Astrocyte of the hippocampus (primary cell): ENCODE measurements at regions not wholly inside any gene's neighbourhood (a gene's known extent, or its start where the extent isn't known, plus 50 kb on each side); places are given as distances from the start of the nearest gene placed in this dataset.
"Not testable (repeated sequence)": the region's sequence is repeated elsewhere in the genome, so short reads cannot be mapped to it uniquely, and the experiment has no call there.

Experiments used
- DNase-seq: peaks from one replicate; pipeline ENCODE4 v3.0.0; 2011; ENCODE audit warnings: low read depth, low spot score

DNA sequence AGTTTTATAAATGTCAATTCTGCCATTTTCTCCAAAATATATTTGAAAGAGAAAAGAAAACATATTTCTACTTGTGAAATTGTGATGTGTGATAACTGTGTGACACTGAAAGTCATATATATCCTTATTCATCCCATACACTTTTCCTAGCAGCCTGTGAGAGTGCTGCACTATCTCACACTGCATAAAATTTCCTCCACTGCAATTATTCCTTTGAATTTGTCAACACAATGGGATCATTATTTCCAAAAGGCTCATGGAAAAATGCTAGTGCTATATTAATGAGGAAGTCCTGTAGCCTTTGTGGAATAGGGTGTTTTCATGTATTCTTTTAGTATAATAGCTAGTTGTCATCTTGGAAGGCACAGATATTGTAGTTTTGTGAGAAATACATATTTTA, 504.1 kb downstream of the RPL10L start:
- no peak for DNase-seq

DNA sequence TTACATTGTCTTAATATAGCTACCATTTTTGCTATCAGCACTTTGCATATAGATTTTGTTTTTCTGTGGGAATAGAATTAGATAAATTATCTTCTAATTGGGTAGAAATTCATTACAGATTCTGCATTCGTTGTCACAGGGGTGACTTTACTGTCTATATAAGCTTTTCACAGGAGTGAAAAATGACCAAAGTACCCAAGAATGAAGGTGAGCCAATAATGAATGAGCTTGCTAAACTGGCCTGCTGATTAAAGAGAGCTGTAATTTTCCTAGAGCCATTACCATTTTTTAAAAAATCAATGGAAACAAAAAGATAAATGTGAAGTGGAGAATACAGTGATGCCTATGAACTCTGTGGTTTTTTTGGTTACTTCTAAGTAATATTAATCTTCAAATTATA, 504.6 kb downstream of the RPL10L start:
- DNase-seq = no peak

DNA sequence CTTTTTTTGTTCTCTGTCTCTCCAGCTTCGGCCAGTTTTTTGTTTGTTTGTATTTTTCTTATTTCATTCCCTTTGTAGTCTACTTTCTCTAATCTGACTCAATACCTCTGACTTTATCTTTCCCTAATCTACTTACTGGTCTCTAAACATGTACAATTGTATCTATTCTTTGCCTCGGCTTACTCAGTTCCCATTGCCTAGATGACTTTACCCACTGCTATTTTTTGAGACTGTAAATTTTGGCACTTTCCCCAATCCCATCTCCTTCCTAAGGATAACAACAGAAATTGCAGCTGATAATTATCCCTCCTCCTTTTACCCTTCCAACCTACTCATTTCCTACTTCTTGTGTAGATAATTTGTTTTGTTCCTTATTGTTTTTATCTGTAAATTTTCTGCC, 511.1 kb downstream of the RPL10L start:
- DNase-seq = peak; percentile 2

DNA sequence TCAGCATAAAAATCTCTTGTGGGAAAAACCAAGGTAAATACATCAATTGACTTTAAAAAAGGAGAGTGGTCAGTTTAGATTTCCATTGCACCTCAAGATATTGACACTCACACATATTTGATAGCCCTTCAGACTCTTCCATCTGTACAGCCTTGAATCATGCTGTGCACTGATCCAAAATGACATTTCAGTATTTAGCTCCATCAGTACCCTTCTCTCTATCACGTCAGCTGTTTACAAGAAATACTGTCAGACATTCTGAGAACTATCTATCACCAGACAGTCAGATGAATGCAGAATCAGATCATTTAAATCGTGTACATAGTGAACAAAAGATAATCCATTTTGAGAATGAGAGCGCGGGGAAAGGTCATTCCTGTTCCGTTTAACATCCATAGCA, 511.9 kb downstream of the RPL10L start:
- DNase-seq = no peak

DNA sequence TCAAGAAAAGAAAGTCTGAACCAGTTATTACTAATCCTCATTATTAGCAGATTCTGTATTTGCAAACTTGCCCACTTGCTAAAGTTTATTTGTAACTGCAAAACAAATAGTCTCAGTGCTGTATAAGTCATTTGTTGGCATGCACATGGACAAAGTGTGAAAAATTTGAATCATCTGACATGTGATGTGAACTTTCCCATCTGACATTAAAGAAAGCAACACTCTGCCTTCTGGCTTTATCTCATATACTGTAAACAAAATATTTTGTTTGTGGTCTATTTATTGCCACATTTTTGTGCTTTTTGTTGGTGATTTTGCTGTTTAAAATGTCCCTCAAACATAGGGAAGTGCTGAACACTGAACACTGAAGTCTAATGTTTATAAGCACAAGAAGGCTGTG, 513.8 kb downstream of the RPL10L start:
- DNase-seq = no peak

DNA sequence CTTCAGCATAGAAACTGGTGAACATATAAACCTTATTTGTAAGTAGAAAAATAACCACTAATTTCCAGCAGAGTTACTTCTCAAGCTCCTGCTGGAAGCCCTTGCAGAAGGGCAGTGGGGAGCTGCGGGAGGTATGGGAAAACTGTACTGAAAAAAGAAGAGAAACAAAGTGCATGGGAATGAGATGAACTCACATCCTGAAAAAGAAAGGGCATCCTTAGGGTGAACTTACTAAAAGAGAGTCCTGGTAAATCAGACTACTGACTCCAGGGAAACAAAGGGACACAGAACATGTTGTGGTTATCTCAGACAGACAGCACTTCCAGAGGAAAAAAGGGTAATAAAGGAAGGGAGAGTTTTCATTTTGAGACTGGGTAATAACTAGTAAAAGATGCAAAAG, 515.1 kb downstream of the RPL10L start:
- no peak for DNase-seq

DNA sequence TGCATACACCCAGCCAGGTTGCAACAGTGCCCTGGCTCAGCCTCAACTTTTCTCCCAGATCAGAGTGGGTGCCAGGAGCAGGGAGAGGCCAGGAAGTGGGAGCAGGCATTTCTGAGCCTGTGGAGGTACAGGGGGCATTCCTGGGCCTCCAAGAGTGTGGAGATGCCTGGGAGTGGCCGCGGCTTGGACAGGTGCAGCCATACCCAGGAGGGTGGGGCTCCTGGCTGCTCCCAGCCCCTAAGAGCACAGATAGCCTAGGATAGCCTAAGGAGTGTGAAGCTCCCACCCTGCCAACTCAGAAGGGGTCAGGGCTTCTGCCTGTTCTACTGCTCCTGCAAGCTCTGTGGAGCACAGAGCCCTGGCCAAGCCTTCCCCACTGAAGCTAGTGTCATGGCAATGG, 543.4 kb downstream of the RPL10L start:
- DNase-seq = no peak

DNA sequence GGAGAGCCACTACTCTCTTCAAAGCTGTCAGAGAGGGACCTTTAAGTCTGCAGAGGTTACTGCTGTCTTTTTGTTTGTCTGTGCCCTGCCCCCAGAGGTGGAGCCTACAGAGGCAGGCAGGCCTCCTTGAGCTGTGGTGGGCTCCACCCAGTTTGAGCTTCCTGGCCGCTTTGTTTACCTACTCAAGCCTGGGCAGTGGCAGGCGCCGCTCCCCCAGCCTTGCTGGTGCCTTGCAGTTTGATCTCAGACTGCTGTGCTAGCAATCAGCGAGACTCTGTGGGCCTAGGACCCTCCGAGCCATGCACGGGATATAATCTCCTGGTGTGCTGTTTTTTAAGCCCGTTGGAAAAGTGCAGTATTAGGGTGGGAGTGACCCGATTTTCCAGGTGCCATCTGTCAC, 550.7 kb downstream of the RPL10L start:
- not testable (repeated sequence) for DNase-seq

DNA sequence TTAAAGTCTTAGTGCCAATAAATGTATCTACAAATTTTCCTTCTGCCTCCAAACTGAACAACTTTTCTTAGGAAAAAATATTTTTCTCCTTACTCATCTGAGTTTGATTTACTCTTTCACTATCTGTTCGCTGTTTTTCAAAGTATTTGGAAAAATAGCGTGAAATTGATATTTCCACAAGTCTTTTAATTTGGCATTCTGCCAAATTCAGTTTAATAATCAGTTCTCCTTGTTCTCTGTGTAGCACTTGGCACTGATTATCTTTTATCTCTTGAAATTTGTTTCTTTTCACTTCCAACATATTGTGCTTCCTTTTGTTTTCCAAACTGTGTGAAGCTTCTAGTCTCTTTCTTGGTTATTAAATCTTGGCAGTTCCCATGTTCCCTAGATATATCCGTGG, 559.8 kb downstream of the RPL10L start:
- DNase-seq = no peak

DNA sequence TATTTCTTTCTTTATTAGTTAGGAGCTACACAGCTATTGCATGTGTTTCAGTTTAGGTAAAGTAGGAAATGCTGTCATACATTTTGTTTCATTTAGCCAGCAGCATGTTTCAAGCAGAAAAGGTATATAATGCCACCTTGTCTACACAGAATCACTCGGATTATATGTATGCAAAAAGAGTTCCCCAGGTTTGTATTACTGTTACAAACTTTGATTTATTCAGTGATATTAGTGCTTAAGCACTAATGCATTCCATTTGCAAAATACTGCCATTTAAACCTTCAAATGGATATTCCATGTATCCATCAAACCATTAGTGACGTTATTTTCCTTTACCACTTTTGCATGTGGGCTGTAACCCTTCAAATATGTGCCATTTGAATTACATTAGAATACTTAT, 564.0 kb downstream of the RPL10L start:
- no peak for DNase-seq

DNA sequence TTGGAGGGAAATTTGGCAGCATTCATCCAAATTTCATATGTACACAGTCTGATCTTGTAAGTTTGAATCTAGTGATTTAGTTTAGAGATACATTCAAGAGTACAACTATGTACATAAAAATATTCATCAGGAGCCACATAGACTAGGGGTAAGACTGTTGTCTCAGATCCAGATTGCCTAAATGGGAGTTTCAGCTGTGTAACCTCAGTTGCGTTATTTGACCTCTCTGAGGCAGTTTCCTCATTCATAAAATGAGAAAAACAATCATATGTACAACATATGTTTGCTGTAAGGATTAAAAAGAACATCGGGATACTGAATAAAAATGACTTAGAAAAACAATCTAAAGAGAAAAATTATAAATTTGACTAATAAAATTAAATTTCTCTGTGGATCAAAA, 577.5 kb downstream of the RPL10L start:
- DNase-seq = no peak

DNA sequence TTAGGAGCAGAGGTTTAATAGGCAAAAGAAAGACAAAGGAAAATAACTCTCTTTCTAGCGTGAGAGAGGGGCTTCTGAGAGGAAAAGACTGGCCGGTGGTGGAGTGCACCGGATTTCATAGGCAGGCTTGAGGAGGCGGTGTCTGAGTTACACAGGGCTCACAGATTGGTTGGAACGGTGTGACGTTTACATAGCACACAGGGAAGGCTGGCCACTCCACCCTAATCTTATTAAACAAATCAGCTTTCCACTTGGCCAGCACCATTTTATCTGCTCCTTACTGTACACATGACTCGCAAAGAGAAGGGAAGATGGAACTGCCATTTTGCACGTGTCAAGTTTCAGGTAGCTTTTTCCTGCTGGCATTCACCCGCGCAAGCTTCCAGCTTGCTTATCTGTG, 587.7 kb downstream of the RPL10L start:
- no peak for DNase-seq

DNA sequence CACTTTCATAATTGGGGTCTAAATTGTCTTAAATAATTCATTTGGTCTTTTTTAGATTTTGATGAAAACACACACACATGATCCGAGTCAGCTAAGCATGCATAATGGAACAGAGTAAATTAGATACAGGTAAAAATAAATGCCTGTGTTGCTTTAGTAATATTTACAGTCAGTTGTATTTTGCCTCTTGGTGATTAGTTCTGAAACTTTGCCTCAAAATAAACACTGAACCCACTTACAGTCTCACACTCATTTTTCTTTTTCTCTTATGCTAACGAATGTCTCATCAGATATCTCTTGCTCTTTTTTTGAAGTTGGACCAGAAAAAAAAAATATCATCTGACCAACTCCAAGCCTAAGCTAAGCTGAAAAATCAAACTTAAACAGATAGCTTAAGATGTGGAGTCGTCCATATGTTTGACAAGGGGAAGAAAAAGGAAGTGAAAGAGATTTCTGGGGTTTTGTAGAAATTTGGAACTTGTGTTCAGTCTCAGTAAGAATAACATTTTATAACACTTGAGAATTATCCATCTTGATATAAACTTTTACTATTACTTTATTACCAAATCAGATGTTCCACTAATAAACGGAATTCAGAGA, 592.5 kb downstream of the RPL10L start:
- no peak for DNase-seq

DNA sequence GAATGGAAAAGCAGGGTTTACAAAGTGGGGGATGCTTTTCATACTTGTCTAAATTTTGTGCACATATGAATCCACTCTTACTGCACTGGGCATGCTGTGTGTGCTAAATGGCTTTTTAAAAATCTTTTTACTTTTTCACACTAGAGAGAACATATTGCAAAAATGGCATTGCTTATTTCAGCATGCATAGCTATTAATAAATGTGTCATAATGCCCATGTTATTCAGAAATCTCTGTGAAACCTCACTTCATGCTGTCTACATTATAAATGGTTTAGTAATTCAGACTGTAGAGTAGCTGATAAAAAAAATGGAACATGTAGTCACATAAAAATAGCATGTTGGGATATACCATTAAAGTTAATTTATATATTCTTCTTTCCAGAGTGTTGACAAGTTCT, 593.8 kb downstream of the RPL10L start:
- DNase-seq = no peak

DNA sequence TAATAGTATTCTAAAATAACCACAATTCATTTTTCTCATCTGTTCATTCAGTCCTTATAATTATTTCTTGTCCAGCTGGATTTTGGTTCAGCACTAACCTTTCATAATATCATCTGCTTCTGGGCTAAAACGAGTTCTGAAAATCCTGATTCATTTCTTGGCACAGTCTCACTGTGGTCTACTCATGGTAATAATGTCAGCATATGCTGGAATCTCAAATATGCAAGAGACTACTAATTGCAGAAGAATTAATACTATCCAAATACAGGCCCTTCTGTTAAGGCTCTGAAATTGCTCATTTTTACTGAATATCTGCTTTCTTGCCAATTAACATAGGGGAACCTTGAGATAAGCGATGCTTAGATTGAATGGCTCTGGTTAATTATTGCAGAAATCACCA, 597.1 kb downstream of the RPL10L start:
- peak; percentile 84 for DNase-seq

DNA sequence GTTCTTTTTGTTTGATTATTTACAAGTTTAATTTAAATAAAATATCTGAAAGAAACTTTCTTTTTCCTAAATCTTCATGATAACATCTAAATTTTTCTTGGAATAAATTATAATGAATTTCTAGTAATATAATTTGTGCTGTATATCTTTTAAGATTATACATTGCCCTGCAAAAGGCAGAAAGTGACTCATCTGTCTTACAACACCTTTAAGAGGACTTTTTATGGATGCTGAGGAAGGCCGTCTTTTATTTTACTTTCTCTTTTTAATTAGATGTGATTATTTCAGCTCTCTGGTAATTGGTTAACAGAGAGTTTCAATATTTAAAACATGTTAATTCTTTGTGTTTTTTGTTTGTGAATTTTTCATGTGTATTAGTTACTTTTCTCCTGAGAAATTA, 598.4 kb downstream of the RPL10L start:
- DNase-seq = no peak

DNA sequence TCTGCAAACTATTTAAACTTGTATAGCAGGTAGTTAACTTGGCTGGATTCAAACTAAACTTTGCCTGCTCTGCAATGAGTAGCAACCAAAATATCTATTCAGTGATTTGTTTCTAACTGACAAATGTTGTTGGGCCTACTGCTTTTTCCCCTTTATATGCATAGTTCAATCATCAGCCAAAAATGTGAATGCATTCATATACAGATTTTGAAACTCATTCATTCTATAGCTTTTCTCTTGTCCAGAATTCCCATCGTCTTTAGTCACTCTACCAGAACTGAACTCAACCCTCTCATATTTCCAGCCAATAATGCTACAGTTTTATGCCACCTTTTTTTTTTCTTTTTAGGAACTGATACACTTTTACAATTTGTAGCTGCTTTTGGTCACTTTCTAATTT, 599.8 kb downstream of the RPL10L start:
- no peak for DNase-seq

DNA sequence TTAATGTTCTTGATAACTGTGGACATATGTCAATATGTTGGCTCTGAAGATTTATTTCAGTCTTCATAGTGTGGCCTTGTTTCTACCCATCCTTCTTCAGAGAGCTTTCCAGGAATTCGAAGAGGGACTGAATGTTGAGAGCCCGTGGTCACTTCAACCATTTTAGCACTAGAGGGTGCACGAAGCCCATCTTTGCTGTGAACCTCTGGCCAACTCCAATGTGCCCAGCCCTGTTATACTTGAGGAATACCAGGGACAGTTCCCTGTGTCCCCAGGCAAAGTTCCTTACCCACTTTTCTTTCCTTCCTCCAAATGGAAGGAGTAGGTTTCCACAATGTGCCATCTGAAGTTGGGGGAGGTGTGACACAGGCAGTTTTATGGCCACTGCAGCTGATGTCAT, 603.5 kb downstream of the RPL10L start:
- DNase-seq = peak; percentile 27

DNA sequence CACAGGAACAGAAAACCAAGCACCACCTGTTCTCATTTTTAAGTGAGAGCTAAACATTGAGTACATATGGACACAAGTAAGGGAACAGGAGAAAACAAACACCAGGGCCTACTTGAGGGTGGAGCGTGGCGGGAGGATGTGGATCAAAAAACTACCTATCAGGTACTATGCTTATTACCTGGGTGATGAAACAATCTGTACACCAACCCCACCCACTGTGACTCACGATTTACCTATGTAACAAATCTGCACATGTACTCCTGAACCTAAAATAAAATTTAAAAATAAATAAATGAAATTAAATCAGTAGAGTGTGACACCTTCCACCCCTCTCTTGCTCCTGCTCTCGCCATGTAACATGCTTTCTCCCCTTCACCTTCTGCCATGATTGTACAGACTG, 615.5 kb downstream of the RPL10L start:
- DNase-seq = no peak

DNA sequence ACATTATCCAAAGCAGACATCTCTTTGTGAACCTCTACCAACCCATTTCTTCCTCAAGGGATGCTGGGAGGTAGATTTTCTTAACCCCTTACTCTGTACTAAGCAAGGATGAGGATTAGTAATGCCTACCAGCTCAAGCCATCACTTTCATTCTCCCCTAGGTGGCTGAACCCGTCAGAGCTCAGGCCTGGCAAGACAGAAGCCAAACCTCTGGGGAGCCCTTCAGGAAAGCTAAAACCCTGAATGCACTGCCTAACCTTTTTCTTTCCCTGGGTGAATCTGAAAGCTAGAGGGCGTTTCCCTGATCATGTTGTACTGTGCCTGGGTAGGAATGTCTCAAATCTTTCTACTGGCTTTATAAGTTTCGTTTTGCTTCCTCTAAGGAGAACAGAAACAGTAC, 617.3 kb downstream of the RPL10L start:
- no peak for DNase-seq

DNA sequence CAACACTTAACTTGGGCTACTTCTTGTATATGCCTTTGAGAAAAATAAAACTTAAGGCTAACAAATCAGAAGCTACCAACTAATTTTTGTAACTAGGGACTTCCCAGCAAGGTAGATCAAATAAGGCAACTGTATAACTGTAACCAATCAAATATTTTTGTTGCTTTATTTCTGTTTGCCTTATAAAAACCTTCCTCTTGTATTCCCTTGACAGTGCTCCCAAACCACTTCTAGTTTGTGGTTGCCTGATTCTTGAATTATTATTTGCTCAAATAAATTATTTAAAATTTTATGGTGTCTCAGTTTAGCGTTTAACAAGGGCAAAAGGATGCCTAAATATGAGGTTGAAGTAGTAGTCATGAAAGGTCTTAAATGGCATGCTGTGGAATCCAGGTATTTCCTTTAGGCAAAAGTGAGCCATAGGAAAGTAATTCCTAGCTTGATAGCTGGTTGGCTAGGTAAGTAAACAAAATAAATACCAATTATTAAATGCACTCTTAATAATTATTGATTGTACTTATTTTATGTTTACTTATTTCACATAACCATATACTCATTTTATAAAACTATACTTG, 632.6 kb downstream of the RPL10L start:
- no peak for DNase-seq

DNA sequence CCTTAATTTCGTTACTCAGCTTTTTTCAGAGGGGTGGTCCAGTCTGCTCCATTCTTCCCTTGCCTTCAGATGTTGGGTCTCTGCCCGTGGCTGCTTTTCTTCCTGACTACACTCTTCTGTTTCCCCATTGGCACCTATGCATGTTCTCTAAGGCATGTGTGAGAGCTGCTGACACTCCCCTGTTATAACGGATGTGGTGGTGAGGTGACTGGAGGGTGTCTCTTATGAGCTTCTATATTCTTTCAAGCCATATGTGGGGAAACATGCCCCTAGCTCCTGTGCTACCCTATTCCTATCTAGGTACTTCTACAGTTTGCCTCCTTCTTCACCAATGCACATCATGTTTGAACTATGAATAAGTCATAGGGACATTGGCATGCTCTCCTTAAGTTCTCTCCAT, 643.2 kb downstream of the RPL10L start:
- no peak for DNase-seq

DNA sequence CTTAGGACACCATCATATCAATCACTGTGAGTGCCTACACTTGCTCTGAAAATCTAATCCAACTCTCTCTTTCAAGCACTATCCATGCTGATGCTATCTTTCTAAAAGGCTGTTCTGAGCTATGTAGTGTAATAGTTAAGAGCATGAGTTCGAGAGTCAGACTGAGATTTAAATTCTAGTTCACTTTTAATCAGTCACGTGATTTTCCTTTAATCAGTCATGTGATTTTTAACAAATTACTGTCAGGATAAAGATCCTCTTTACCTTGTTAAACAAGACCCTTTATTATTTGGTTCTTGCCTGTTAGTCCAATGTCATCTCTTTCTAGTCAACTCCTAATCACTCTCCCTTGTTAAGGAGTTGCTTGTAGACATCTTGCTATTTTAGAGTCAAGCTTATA, 653.0 kb downstream of the RPL10L start:
- DNase-seq = no peak

DNA sequence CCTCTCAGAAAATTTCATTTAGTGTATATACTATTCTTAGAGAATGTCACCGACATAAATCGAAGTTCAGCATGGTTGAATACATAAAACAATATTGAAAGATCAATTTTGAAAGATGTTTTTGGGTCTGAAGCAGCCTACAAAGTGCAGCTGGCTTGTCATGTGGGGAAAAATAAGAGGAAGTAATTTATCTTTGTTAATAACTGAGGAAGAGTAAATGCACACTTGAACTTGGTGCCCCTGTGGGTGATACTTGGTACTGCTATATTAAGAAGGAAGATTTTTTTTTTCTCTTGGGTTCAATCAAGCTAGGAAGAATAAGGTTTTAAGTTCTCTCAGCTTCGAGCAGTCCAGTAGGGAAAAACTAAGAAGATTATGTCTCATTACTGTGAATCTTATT, 661.3 kb downstream of the RPL10L start:
- no peak for DNase-seq
